Erythroblast (primary cell): ENCODE measurements at regions not wholly inside any gene's neighbourhood (a gene's known extent, or its start where the extent isn't known, plus 50 kb on each side); places are given as distances from the start of the nearest gene placed in this dataset.

ENCODE experiments used
- GATA1 ChIP-seq: IDR thresholded peaks from 2 replicates; pipeline ENCODE4 v1.6.1; 2011; ENCODE audit warnings: low read depth, mild to moderate bottlenecking, control low read depth, low read length, moderate library complexity
- POLR2A ChIP-seq: IDR thresholded peaks from 2 replicates; pipeline ENCODE4 v1.6.1; 2011; ENCODE audit warnings: mild to moderate bottlenecking, low read length

- TF ChIP-seq POLR2A (no peak), GATA1 (no peak)
Measured at GRCh38 chr1:65623895-65624294, 168.8 kb upstream of the PDE4B start.
